ENCODE measurements at regions not wholly inside any gene's neighbourhood (a gene's known extent, or its start where the extent isn't known, plus 50 kb on each side); places are given as distances from the start of the nearest gene placed in this dataset.

DNA sequence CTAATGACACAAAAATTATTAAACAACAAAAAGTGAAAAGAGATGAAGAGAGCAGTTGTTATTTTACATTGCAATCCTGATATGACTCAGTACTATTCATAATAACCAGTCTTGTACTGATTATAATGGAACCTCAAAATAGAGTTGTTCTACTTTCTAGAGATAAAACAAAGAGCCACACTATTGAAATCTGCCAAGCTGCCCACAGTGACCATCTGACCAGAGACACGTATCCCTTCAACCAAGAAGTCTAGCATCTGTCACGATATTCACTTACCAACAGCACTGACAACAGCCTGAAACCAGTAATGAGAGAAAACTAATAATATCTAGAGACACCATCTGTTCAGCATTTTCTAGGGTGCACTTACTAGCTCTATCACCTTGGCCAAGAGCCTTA lies 466.7 kb downstream of the NKX6-1 start:
- ATAC-seq (peak; percentile 89), DNase-seq (ENCODE audit: low read depth, low spot score) (peak; percentile 12), FAIRE-seq (peak; percentile 69)
- WGBS (ENCODE audit: insufficient coverage, insufficient replicate concordance, low lambda C conversion rate, missing lambda C conversion rate), result 0% methylated on average over 2 of the region's 2 CpGs
- H4K20me1 ChIP-seq (ENCODE audit: control insufficient read depth, insufficient read depth), result no peaks in the 10 kb centered on the region
- ChIA-PET POLR2A (no interaction called here), RAD21 (ENCODE audit: unreplicated experiment) (no interaction called here), SMC1A (ENCODE audit: uncharacterized antibody, unreplicated experiment) (interaction anchor here (1.3 kb wide), 1 partner anchor 73 kb away, joined by 3 read pairs; no protein-coding TSS in a partner anchor), CTCF (interaction anchor here (1.3 kb wide), 1 partner anchor 12 kb away, joined by 3 read pairs; no protein-coding TSS in a partner anchor)
- H3K36me3 ChIP-seq (ENCODE audit: control insufficient read depth in 2 of 2, insufficient read depth in 2 of 2, low read length in 1 of 2), result no peaks in the 10 kb centered on the region
- peaks cover 9% of the 10 kb centered on the region; the same call in 1 of the 2 replicates for H3K4me1 ChIP-seq (ENCODE audit: control insufficient read depth, insufficient read depth, low read length)
- no peak overlapping the region for H2AFZ ChIP-seq (ENCODE audit: control insufficient read depth, low read depth, low read length)
- intact Hi-C loops (cut with micrococcal nuclease; ENCODE audit: unreplicated experiment), result loop anchor here (2.0 kb wide), 1 partner anchor 226 kb away; no protein-coding TSS in a partner anchor
- no peak overlapping the region for H3K9ac ChIP-seq (ENCODE audit: control insufficient read depth, insufficient read depth, low read length)
- in situ Hi-C loops (cut with MboI), result no loop called here
- no peak overlapping the region for H3K4me3 ChIP-seq
- no peak overlapping the region for H3K27ac ChIP-seq (ENCODE audit: control insufficient read depth, insufficient read depth)
- BruUV-seq (replicated peaks), result no TSS peak
- H3K27me3 ChIP-seq (replicated peaks in 1 of 2; ENCODE audit: control insufficient read depth in 2 of 2, insufficient read depth in 2 of 2, low read length in 1 of 2), result no peaks in the 10 kb centered on the region
- no peaks in the 10 kb centered on the region for H3K79me2 ChIP-seq (ENCODE audit: control insufficient read depth, insufficient read depth, low read length)
- no peaks in the 10 kb centered on the region for H3K9me3 ChIP-seq (replicated peaks; ENCODE audit: control insufficient read depth, insufficient read depth, low read length)
- H3K4me2 ChIP-seq (ENCODE audit: control insufficient read depth, insufficient read depth), result peak overlapping the region; percentile 46
- TF ChIP-seq RCOR1 (conservative IDR thresholded peaks at IDR 0.05; ENCODE audit: low read depth, low read length), result no peak
- TF ChIP-seq ZNF207 (IDR thresholded peaks at IDR 0.05; ENCODE audit: borderline replicate concordance), result no peak
- peak; percentile 53; the same call in 1 of the 2 replicates for TF ChIP-seq MTA2 (IDR thresholded peaks at IDR 0.05; ENCODE audit: low read depth)
- TF ChIP-seq BACH1 (IDR thresholded peaks at IDR 0.05; ENCODE audit: borderline replicate concordance), result 0 out of 2 replicates have a peak, but pooled peaks have one; percentile 49
- TF ChIP-seq NBN (IDR thresholded peaks at IDR 0.05), result no peak
- TF ChIP-seq, protein P1, sequence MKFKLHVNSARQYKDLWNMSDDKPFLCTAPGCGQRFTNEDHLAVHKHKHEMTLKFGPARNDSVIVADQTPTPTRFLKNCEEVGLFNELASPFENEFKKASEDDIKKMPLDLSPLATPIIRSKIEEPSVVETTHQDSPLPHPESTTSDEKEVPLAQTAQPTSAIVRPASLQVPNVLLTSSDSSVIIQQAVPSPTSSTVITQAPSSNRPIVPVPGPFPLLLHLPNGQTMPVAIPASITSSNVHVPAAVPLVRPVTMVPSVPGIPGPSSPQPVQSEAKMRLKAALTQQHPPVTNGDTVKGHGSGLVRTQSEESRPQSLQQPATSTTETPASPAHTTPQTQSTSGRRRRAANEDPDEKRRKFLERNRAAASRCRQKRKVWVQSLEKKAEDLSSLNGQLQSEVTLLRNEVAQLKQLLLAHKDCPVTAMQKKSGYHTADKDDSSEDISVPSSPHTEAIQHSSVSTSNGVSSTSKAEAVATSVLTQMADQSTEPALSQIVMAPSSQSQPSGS (IDR thresholded peaks at IDR 0.05; ENCODE audit: low read length), result peak; percentile 75
- TF ChIP-seq CHD2 (IDR thresholded peaks at IDR 0.05; ENCODE audit: borderline replicate concordance, low read depth, low read length), result no peak
- TF ChIP-seq ZNF24 (IDR thresholded peaks at IDR 0.05), result no peak
- no peak for TF ChIP-seq FOXK2 (IDR thresholded peaks at IDR 0.05)
- TF ChIP-seq ZNF274 (IDR thresholded peaks at IDR 0.05; ENCODE audit: insufficient read depth, insufficient read length), result no peak
- TF ChIP-seq TBL1XR1 (IDR thresholded peaks at IDR 0.05; ENCODE audit: low read depth, low read length), result no peak
- no peak for TF ChIP-seq EED (IDR thresholded peaks at IDR 0.05; ENCODE audit: low read depth)
- TF ChIP-seq, protein P2, sequence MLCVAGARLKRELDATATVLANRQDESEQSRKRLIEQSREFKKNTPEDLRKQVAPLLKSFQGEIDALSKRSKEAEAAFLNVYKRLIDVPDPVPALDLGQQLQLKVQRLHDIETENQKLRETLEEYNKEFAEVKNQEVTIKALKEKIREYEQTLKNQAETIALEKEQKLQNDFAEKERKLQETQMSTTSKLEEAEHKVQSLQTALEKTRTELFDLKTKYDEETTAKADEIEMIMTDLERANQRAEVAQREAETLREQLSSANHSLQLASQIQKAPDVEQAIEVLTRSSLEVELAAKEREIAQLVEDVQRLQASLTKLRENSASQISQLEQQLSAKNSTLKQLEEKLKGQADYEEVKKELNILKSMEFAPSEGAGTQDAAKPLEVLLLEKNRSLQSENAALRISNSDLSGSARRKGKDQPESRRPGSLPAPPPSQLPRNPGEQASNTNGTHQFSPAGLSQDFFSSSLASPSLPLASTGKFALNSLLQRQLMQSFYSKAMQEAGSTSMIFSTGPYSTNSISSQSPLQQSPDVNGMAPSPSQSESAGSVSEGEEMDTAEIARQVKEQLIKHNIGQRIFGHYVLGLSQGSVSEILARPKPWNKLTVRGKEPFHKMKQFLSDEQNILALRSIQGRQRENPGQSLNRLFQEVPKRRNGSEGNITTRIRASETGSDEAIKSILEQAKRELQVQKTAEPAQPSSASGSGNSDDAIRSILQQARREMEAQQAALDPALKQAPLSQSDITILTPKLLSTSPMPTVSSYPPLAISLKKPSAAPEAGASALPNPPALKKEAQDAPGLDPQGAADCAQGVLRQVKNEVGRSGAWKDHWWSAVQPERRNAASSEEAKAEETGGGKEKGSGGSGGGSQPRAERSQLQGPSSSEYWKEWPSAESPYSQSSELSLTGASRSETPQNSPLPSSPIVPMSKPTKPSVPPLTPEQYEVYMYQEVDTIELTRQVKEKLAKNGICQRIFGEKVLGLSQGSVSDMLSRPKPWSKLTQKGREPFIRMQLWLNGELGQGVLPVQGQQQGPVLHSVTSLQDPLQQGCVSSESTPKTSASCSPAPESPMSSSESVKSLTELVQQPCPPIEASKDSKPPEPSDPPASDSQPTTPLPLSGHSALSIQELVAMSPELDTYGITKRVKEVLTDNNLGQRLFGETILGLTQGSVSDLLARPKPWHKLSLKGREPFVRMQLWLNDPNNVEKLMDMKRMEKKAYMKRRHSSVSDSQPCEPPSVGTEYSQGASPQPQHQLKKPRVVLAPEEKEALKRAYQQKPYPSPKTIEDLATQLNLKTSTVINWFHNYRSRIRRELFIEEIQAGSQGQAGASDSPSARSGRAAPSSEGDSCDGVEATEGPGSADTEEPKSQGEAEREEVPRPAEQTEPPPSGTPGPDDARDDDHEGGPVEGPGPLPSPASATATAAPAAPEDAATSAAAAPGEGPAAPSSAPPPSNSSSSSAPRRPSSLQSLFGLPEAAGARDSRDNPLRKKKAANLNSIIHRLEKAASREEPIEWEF (IDR thresholded peaks at IDR 0.05; ENCODE audit: insufficient replicate concordance, low read depth, low read length), result no peak
- TF ChIP-seq STAT1 (conservative IDR thresholded peaks at IDR 0.05), result no peak
- peak; percentile 46 for TF ChIP-seq CREM (IDR thresholded peaks at IDR 0.05; ENCODE audit: low read depth)
- TF ChIP-seq PAX8 (IDR thresholded peaks at IDR 0.05), result no peak
- TF ChIP-seq, protein P3, sequence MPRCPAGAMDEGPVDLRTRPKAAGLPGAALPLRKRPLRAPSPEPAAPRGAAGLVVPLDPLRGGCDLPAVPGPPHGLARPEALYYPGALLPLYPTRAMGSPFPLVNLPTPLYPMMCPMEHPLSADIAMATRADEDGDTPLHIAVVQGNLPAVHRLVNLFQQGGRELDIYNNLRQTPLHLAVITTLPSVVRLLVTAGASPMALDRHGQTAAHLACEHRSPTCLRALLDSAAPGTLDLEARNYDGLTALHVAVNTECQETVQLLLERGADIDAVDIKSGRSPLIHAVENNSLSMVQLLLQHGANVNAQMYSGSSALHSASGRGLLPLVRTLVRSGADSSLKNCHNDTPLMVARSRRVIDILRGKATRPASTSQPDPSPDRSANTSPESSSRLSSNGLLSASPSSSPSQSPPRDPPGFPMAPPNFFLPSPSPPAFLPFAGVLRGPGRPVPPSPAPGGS (IDR thresholded peaks at IDR 0.05; ENCODE audit: borderline replicate concordance, insufficient read depth, low read depth, low read length, poor library complexity, severe bottlenecking), result no peak
- TF ChIP-seq, protein P4, sequence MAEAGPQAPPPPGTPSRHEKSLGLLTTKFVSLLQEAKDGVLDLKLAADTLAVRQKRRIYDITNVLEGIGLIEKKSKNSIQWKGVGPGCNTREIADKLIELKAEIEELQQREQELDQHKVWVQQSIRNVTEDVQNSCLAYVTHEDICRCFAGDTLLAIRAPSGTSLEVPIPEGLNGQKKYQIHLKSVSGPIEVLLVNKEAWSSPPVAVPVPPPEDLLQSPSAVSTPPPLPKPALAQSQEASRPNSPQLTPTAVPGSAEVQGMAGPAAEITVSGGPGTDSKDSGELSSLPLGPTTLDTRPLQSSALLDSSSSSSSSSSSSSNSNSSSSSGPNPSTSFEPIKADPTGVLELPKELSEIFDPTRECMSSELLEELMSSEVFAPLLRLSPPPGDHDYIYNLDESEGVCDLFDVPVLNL (IDR thresholded peaks at IDR 0.05; ENCODE audit: low read depth, low read length), result no peak
